Karpas-422 (cell line): ENCODE measurements at regions not wholly inside any gene's neighbourhood (a gene's known extent, or its start where the extent isn't known, plus 50 kb on each side); places are given as distances from the start of the nearest gene placed in this dataset.

Source experiments
- DNase-seq: peaks from one replicate; pipeline ENCODE4 v3.0.0-alpha.2; 2015
- H2AFZ ChIP-seq: fragments of 200-600 bp; sonication (generic); 2 replicates; pipeline ENCODE4 v1.6.1; 2014; ENCODE audit warnings: antibody characterized with exemption, low read length, mixed read lengths
- H3K27ac ChIP-seq: fragments of 200-600 bp; sonication (generic); 2 replicates; pipeline ENCODE4 v1.5.1; 2014; ENCODE audit warnings: mild to moderate bottlenecking, low read length, moderate library complexity
- H3K27me3 ChIP-seq: fragments of 200-600 bp; sonication (generic); 2 replicates; pipeline ENCODE4 v1.6.1; 2014; ENCODE audit warnings: low read length, mixed read lengths
- H3K36me3 ChIP-seq: fragments of 200-600 bp; sonication (generic); 2 replicates; pipeline ENCODE4 v1.6.1; 2014; ENCODE audit warnings: low read length, mixed read lengths; ENCODE audit not compliant: insufficient read depth
- H3K4me1 ChIP-seq: fragments of 200-600 bp; sonication (generic); 2 replicates; pipeline ENCODE4 v1.6.1; 2014; ENCODE audit warnings: mild to moderate bottlenecking, low read length, mixed read lengths
- H3K4me2 ChIP-seq: fragments of 200-600 bp; sonication (generic); 2 replicates; pipeline ENCODE4 v1.6.1; 2014; ENCODE audit warnings: low read length, low read depth, mild to moderate bottlenecking; ENCODE audit not compliant: poor library complexity, severe bottlenecking
- H3K4me3 ChIP-seq: fragments of 200-600 bp; sonication (generic); 2 replicates; pipeline ENCODE4 v1.5.1; 2014; ENCODE audit warnings: mild to moderate bottlenecking, antibody characterized with exemption, low read length, mixed read lengths
- H3K79me2 ChIP-seq: fragments of 200-600 bp; sonication (generic); 2 replicates; pipeline ENCODE4 v1.6.1; 2014; ENCODE audit warnings: mild to moderate bottlenecking, low read length, mixed read lengths
- H3K9ac ChIP-seq: fragments of 200-600 bp; sonication (generic); 2 replicates; pipeline ENCODE4 v1.6.0; 2014; ENCODE audit warnings: low read length
- H3K9me2 ChIP-seq: fragments of 200-600 bp; sonication (generic), shearing (Covaris generic); replicated peaks from 2 replicates; pipeline ENCODE4 v1.6.0; 2014; ENCODE audit warnings: mild to moderate bottlenecking, low read length, moderate library complexity; ENCODE audit not compliant: insufficient read depth
- H3K9me3 ChIP-seq: fragments of 300-700, 200-600 bp; sonication (generic); 2 replicates; pipeline ENCODE4 v1.6.1; 2014; ENCODE audit warnings: low read length, mixed read lengths
- H4K20me1 ChIP-seq: fragments of 200-600 bp; sonication (generic); 2 replicates; pipeline ENCODE4 v1.6.1; 2014; ENCODE audit warnings: mild to moderate bottlenecking, antibody characterized with exemption, low read length, low read depth; ENCODE audit not compliant: insufficient read depth

DNA sequence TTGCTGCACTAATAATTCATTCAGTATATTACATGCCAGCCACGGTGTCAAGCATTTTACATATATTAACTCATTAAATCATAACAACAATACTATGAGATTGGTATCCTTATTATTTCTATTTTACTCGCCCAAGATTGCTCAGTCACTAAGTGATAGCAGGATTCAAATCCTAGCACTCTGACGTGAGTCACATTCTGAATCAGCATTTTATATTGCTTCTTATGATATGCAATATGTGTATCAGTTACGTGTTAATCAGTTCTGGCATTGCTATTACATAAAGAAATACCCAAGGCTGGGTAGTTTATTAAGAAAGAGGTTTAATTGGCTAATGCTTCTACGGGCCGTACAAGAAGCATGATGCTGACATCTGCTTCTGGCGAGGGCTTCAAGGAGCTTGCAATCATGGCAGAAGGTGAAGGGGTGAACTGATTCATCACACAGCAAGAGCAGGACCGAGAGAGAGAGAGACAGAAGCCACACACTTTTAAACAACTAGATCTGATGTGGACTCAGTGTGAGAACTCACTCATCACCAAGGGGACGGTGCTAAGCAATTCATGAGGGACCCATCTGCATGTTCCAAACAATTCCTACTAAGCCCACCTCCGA lies 166.5 kb upstream of the TMCO5A start:
- no peaks in the 10 kb centered on the region for H3K9me2 ChIP-seq
- H3K27me3 ChIP-seq = no peaks in the 10 kb centered on the region
- no peaks in the 10 kb centered on the region for H3K9me3 ChIP-seq
- no peak overlapping the region for H3K4me3 ChIP-seq
- H3K79me2 ChIP-seq = no peaks in the 10 kb centered on the region
- H3K9ac ChIP-seq = no peak overlapping the region
- H3K4me2 ChIP-seq = no peak overlapping the region
- no peaks in the 10 kb centered on the region for H4K20me1 ChIP-seq
- peaks cover 4% of the 10 kb centered on the region for H3K4me1 ChIP-seq
- H3K36me3 ChIP-seq = no peaks in the 10 kb centered on the region
- H3K27ac ChIP-seq = no peak overlapping the region
- H2AFZ ChIP-seq = no peak overlapping the region
- DNase-seq = no peak

- H3K27ac ChIP-seq = no peak overlapping the region
- H3K9me2 ChIP-seq = no peaks in the 10 kb centered on the region
- no peak for DNase-seq
- H3K9me3 ChIP-seq = no peaks in the 10 kb centered on the region
- H3K4me1 ChIP-seq = no peaks in the 10 kb centered on the region
- H2AFZ ChIP-seq = no peak overlapping the region
- H4K20me1 ChIP-seq = no peaks in the 10 kb centered on the region
- H3K79me2 ChIP-seq = no peaks in the 10 kb centered on the region
- H3K36me3 ChIP-seq = no peaks in the 10 kb centered on the region
- H3K9ac ChIP-seq = no peak overlapping the region
- no peaks in the 10 kb centered on the region for H3K27me3 ChIP-seq
- no peak overlapping the region for H3K4me2 ChIP-seq
- no peak overlapping the region for H3K4me3 ChIP-seq
Observed at GRCh38 chr15:37771465-37771864, 163.0 kb upstream of the TMCO5A start.

GRCh38 chr15:37773111-37773860 lies 161.2 kb upstream of the TMCO5A start:
- H3K79me2 ChIP-seq = no peaks in the 10 kb centered on the region
- no peaks in the 10 kb centered on the region for H3K4me1 ChIP-seq
- no peaks in the 10 kb centered on the region for H3K27me3 ChIP-seq
- no peaks in the 10 kb centered on the region for H3K9me3 ChIP-seq
- no peaks in the 10 kb centered on the region for H3K36me3 ChIP-seq
- H3K4me3 ChIP-seq = no peak overlapping the region
- no peaks in the 10 kb centered on the region for H4K20me1 ChIP-seq
- H3K9me2 ChIP-seq = no peaks in the 10 kb centered on the region
- H3K27ac ChIP-seq = no peak overlapping the region
- no peak overlapping the region for H3K4me2 ChIP-seq
- no peak overlapping the region for H3K9ac ChIP-seq
- H2AFZ ChIP-seq = no peak overlapping the region
- DNase-seq = no peak

- no peaks in the 10 kb centered on the region for H3K9me2 ChIP-seq
- no peak overlapping the region for H3K27ac ChIP-seq
- H3K9ac ChIP-seq = no peak overlapping the region
- H4K20me1 ChIP-seq = no peaks in the 10 kb centered on the region
- no peaks in the 10 kb centered on the region for H3K4me1 ChIP-seq
- H2AFZ ChIP-seq = no peak overlapping the region
- H3K36me3 ChIP-seq = no peaks in the 10 kb centered on the region
- H3K27me3 ChIP-seq = no peaks in the 10 kb centered on the region
- no peaks in the 10 kb centered on the region for H3K79me2 ChIP-seq
- no peak overlapping the region for H3K4me3 ChIP-seq
- no peak for DNase-seq
- no peak overlapping the region for H3K4me2 ChIP-seq
- no peaks in the 10 kb centered on the region for H3K9me3 ChIP-seq
Observed at GRCh38 chr15:37774961-37775360, 159.5 kb upstream of the TMCO5A start.

- no peaks in the 10 kb centered on the region for H3K79me2 ChIP-seq
- H3K9me2 ChIP-seq = no peaks in the 10 kb centered on the region
- no peak overlapping the region for H3K4me2 ChIP-seq
- no peaks in the 10 kb centered on the region for H3K9me3 ChIP-seq
- no peaks in the 10 kb centered on the region for H3K36me3 ChIP-seq
- H3K4me1 ChIP-seq = no peaks in the 10 kb centered on the region
- no peak for DNase-seq
- no peak overlapping the region for H3K9ac ChIP-seq
- no peak overlapping the region for H3K27ac ChIP-seq
- H2AFZ ChIP-seq = no peak overlapping the region
- H3K27me3 ChIP-seq = no peaks in the 10 kb centered on the region
- no peaks in the 10 kb centered on the region for H4K20me1 ChIP-seq
- no peak overlapping the region for H3K4me3 ChIP-seq
Observed at GRCh38 chr15:37777006-37777405, 157.4 kb upstream of the TMCO5A start.

DNA sequence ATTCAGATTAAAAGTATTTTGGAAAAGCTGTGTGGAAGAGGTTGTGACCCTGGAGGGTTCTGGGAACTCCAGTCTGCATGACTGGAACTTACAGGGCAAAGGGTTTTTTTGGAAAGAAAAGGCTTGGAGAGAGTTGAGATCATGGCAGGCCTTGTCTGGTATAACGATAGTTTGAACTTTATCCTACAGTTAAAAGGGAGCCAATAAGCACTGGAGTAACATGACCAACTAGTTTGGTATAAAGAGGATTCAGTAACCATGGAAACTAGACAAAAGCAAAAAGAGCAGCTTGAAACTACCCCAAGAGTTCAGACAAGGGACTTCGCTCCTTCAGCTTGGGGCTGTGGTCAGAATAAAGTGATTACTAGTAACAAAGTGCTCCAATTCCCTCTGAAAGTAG lies 151.2 kb upstream of the TMCO5A start:
- no peak for DNase-seq
- Histone ChIP-seq H3K4me3 (no peak overlapping the region), H3K4me1 (no peaks in the 10 kb centered on the region), H3K4me2 (no peak overlapping the region), H4K20me1 (no peaks in the 10 kb centered on the region), H2AFZ (no peak overlapping the region), H3K79me2 (no peaks in the 10 kb centered on the region), H3K27ac (no peak overlapping the region), H3K9me3 (no peaks in the 10 kb centered on the region), H3K9me2 (no peaks in the 10 kb centered on the region), H3K27me3 (no peaks in the 10 kb centered on the region), H3K9ac (no peak overlapping the region), H3K36me3 (no peaks in the 10 kb centered on the region)

GRCh38 chr15:37788330-37788729 lies 146.1 kb upstream of the TMCO5A start:
- Histone ChIP-seq H2AFZ (no peak overlapping the region), H3K27me3 (no peaks in the 10 kb centered on the region), H3K36me3 (no peaks in the 10 kb centered on the region), H3K4me2 (no peak overlapping the region), H3K79me2 (no peaks in the 10 kb centered on the region), H3K4me1 (no peaks in the 10 kb centered on the region), H3K9ac (no peak overlapping the region), H3K4me3 (no peak overlapping the region), H3K27ac (no peak overlapping the region), H4K20me1 (no peaks in the 10 kb centered on the region), H3K9me2 (no peaks in the 10 kb centered on the region), H3K9me3 (no peaks in the 10 kb centered on the region)
- no peak for DNase-seq

- no peaks in the 10 kb centered on the region for H4K20me1 ChIP-seq
- no peaks in the 10 kb centered on the region for H3K36me3 ChIP-seq
- no peak overlapping the region for H3K4me3 ChIP-seq
- no peak overlapping the region for H3K27ac ChIP-seq
- no peaks in the 10 kb centered on the region for H3K9me2 ChIP-seq
- no peaks in the 10 kb centered on the region for H3K4me1 ChIP-seq
- no peak overlapping the region for H3K9ac ChIP-seq
- no peak for DNase-seq
- no peak overlapping the region for H2AFZ ChIP-seq
- H3K4me2 ChIP-seq = no peak overlapping the region
- no peaks in the 10 kb centered on the region for H3K27me3 ChIP-seq
- H3K9me3 ChIP-seq = no peaks in the 10 kb centered on the region
- H3K79me2 ChIP-seq = no peaks in the 10 kb centered on the region
Observed at GRCh38 chr15:37788767-37789396, 145.6 kb upstream of the TMCO5A start.
